Fibroblast of pulmonary artery (primary cell): ENCODE measurements at regions not wholly inside any gene's neighbourhood (a gene's known extent, or its start where the extent isn't known, plus 50 kb on each side); places are given as distances from the start of the nearest gene placed in this dataset.

Experiments
- DNase-seq: peaks from one replicate; pipeline ENCODE4 v3.0.0-alpha.2; 2010; ENCODE audit warnings: low read depth
- H3K4me3 ChIP-seq: replicated peaks from 2 replicates; pipeline ENCODE4 v1.5.1; 2011; ENCODE audit warnings: low read depth, mild to moderate bottlenecking, control low read depth, low read length, moderate library complexity
- TF ChIP-seq, protein P1 (sequence below): IDR thresholded peaks from 2 replicates; pipeline ENCODE4 v1.5.1; 2011; ENCODE audit warnings: mild to moderate bottlenecking, control low read depth, low read length, inconsistent platforms; ENCODE audit errors: missing control alignments

DNA sequence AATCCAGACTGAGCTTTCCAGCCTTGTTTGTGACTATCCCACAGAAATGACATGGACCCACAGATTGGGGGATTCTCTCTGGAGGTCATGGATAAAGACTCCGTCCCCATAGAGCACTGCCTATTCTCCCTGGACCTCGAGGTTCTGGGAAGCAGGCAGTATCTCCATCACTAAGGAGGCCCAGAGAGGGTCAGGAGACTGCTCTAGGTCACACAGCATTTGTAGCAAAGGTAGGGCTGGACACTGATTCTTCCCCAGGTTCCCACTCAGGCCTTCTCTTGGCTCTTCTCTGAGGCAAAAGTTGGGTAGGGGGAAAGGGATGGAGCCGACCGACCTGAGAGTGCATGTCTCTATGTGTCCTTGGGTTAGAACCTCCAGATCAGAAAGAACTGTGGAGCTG lies 80.9 kb downstream of the PTPRS start:
- no peak overlapping the region for H3K4me3 ChIP-seq
- no peak for DNase-seq
- TF ChIP-seq, protein P1, sequence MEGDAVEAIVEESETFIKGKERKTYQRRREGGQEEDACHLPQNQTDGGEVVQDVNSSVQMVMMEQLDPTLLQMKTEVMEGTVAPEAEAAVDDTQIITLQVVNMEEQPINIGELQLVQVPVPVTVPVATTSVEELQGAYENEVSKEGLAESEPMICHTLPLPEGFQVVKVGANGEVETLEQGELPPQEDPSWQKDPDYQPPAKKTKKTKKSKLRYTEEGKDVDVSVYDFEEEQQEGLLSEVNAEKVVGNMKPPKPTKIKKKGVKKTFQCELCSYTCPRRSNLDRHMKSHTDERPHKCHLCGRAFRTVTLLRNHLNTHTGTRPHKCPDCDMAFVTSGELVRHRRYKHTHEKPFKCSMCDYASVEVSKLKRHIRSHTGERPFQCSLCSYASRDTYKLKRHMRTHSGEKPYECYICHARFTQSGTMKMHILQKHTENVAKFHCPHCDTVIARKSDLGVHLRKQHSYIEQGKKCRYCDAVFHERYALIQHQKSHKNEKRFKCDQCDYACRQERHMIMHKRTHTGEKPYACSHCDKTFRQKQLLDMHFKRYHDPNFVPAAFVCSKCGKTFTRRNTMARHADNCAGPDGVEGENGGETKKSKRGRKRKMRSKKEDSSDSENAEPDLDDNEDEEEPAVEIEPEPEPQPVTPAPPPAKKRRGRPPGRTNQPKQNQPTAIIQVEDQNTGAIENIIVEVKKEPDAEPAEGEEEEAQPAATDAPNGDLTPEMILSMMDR: no peak

DNA sequence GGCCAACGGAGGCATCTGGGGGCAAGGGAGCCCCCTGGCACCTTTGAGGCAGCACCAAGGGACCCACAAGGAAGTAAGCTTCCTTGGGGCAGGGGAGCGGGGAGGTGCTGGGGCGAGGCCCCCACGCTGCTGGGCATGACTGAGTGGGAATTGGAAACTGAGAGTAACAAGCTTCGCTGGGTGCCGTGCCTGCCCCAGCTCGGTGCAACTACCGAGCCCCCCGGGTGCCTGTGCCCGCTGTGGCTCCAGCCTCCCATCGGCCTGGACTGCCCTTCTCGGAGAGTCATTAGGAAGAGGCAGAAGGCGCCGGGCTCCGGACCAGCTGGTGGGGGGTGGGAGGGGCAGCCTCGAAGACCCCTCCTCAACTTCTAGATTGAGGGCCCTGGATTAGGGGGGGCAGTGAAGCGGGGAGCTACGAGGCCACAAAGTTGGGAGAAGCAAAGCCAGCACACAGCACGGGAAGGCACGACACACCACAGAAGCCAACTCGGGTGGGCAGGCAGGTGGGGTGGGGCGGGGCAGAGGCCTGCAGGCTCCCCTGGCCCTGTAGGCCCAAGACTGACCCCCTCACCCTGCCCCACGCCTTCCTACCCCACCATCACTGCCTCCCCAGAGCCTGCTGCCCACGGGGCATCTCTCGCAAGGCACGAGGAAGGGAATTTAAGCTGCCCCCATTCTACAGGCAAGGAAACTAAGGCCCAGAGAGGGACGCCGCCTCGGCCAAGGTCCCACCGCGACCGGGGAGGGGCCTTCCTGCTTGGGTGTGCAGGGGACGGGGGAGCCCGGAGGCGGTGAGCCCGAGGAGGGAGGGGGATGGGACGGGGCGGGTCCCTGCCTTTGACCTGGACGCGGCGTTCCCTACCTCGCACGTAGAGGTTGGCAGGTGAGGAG lies 83.2 kb downstream of the PTPRS start:
- TF ChIP-seq, protein P1: no peak
- no peak for DNase-seq
- H3K4me3 ChIP-seq: no peak overlapping the region

DNA sequence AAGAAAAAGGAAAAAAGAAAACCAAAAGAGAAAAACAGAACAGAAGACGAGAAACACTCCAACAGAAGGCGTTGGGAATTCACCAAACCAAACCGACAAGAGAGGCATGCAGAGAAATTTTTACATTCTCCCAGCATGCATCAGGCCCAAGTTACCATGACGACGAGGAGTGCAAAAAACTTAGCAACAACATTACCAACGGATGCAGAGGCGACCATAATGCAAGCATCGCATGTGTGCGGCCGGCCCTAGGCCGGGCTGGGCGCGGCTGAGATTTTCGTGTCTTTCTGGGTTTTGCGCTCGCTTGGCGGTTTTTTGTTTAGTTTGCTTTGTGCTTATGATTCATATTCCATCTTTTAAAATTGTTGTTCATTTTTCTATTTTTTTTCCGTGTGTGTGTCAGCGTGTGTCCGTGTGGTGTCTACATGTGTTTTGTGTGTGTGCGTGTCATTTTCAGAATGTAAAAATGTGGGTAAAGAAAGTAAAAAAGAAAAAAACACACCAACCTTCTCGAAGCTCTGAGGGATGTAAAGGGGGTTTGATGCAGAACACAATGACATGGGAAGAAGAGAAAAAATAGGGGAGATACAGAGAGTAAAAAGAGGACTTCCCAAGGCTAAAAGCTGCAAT lies 84.9 kb downstream of the PTPRS start:
- no peak overlapping the region for H3K4me3 ChIP-seq
- no peak for DNase-seq
- TF ChIP-seq, protein P1: no peak

DNA sequence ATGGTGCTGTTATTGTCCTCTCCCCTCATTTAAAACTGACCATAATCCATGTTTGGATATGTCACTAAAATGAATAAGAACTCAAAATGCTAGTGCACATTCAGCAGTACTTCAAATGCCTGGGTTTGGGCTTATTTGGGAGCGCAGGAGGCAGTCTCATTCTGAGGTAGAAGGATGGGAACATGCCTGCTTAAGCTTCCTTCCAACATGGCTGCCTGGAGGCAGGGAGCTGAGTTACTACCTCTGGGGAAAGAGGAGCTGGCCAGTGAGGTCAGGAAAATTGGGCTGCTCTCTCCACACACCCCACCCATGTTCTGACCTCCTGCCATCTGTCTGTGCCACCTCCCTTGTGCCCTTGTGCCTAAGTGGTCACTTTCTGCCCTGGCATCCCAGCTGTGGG lies 85.7 kb downstream of the PTPRS start:
- DNase-seq: no peak
- H3K4me3 ChIP-seq: no peak overlapping the region
- TF ChIP-seq, protein P1: no peak

DNA sequence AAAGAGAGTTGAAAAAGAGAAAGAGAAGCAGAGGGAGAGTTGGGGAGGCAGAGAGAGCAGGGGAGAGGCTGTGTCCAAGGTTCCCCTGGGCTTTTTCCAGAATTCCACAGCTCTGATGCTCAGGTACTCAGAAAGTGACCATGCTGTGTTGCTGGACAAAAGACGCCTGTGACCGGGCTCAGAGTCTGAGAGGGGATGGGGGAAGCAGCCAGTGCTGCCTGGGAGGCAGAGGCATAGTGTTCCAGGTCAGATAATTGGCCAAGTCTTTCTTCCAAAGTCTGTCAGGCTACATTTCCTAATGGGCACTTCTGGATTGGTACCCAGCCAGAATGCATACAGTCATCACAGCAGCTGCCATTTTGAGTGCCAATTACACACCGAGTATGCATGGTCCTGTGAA lies 86.1 kb downstream of the PTPRS start:
- TF ChIP-seq, protein P1: no peak
- DNase-seq: no peak
- no peak overlapping the region for H3K4me3 ChIP-seq

DNA sequence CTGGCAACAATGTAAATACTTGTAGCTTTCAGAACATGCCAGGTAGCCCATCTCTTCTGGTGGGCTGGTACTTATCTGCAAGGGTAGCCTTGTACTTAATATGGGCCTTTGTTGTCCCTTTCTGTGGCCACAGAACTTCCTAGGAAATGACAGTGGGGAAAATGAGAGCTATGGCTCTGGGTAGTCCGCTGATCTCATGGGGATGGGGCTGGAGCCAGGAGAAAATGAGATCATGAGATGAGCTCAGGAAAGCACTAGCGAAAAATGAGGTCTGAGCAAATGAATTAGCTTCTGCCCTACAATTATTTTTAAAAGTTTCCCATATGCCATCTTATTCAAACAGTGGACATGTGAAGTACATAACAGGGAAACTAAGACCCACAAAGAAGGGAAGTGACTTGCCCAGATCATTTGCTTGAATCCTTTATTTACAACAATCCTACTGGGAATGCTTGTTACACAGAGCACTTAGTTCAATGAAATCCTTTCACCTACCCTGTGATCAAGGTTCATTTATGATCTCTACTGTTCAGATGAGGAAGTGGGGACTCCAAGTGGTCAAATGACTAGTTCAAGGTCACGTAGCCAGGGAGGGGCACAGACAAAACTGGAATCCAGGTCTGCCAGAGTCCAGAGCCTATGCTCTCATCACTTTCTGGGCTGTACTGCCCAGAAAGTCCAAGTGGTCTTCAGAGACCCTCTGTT lies 87.1 kb downstream of the PTPRS start:
- no peak for DNase-seq
- TF ChIP-seq, protein P1: no peak
- H3K4me3 ChIP-seq: no peak overlapping the region
